Dermis blood vessel endothelial cell (primary cell): ENCODE measurements at regions not wholly inside any gene's neighbourhood (a gene's known extent, or its start where the extent isn't known, plus 50 kb on each side); places are given as distances from the start of the nearest gene placed in this dataset.

Source experiments
- DNase-seq: peaks from one replicate; pipeline ENCODE4 v3.0.0; 2010

- DNase-seq, result no peak
These were observed 205.4 kb upstream of the SNX19 start for GRCh38 chr11:131121426-131122333.

GRCh38 chr11:131122448-131122847, 206.2 kb upstream of the SNX19 start:
- no peak for DNase-seq

- DNase-seq, result no peak
These were observed 213.2 kb upstream of the SNX19 start for GRCh38 chr11:131129474-131129873.

GRCh38 chr11:131135611-131136010, 219.3 kb upstream of the SNX19 start:
- no peak for DNase-seq

- no peak for DNase-seq
These were observed 220.2 kb upstream of the SNX19 start for GRCh38 chr11:131136486-131136885.

- DNase-seq, result no peak
These were observed 220.8 kb upstream of the SNX19 start for GRCh38 chr11:131137046-131137445.

- no peak for DNase-seq
These were observed 222.5 kb upstream of the SNX19 start for GRCh38 chr11:131138731-131139130.

GRCh38 chr11:131145791-131146190, 224.6 kb upstream of the NTM start:
- no peak for DNase-seq

GRCh38 chr11:131146827-131147490, 223.5 kb upstream of the NTM start:
- no peak for DNase-seq

- no peak for DNase-seq
These were observed 216.1 kb upstream of the NTM start for GRCh38 chr11:131154351-131154750.

- DNase-seq, result no peak
These were observed 212.7 kb upstream of the NTM start for GRCh38 chr11:131157678-131158077.

GRCh38 chr11:131160846-131161245, 209.6 kb upstream of the NTM start:
- DNase-seq, result no peak

- no peak for DNase-seq
These were observed 206.8 kb upstream of the NTM start for GRCh38 chr11:131163613-131164012.

- DNase-seq, result no peak
These were observed 205.4 kb upstream of the NTM start for GRCh38 chr11:131165036-131165435.

GRCh38 chr11:131168839-131169713, 201.3 kb upstream of the NTM start:
- no peak for DNase-seq

GRCh38 chr11:131172011-131172410, 198.4 kb upstream of the NTM start:
- no peak for DNase-seq

- DNase-seq, result no peak
These were observed 192.4 kb upstream of the NTM start for GRCh38 chr11:131178020-131178419.

- no peak for DNase-seq
These were observed 191.8 kb upstream of the NTM start for GRCh38 chr11:131178596-131178995.

- DNase-seq, result no peak
These were observed 190.6 kb upstream of the NTM start for GRCh38 chr11:131179836-131180235.

GRCh38 chr11:131185915-131186314, 184.5 kb upstream of the NTM start:
- DNase-seq, result no peak

GRCh38 chr11:131186629-131187101, 183.8 kb upstream of the NTM start:
- DNase-seq, result no peak

- no peak for DNase-seq
These were observed 180.0 kb upstream of the NTM start for GRCh38 chr11:131190446-131190845.

GRCh38 chr11:131191606-131192005, 178.8 kb upstream of the NTM start:
- no peak for DNase-seq
